Lower leg skin (tissue), 3 donors: ENCODE measurements at regions not wholly inside any gene's neighbourhood (a gene's known extent, or its start where the extent isn't known, plus 50 kb on each side); places are given as distances from the start of the nearest gene placed in this dataset.

Experiments used
- POLR2A ChIP-seq, 2 donors: fragments of 450-650 bp; IDR thresholded peaks; one replicate each; pipeline ENCODE4 v1.6.1; 2016 to 2017; ENCODE audit warnings: antibody characterized with exemption in 2 of 2, mild to moderate bottlenecking in 1 of 2, moderate library complexity in 1 of 2
- TF ChIP-seq, protein P1 (sequence below), 3 donors: fragments of 450-650 bp; IDR thresholded peaks; one replicate each; pipeline ENCODE4 v1.5.1; 2016; ENCODE audit warnings: antibody characterized with exemption in 3 of 3, mild to moderate bottlenecking in 3 of 3, moderate library complexity in 2 of 3

GRCh38 chr15:29903785-29904464, 81.7 kb upstream of the TJP1 start:
- TF ChIP-seq, protein P1, sequence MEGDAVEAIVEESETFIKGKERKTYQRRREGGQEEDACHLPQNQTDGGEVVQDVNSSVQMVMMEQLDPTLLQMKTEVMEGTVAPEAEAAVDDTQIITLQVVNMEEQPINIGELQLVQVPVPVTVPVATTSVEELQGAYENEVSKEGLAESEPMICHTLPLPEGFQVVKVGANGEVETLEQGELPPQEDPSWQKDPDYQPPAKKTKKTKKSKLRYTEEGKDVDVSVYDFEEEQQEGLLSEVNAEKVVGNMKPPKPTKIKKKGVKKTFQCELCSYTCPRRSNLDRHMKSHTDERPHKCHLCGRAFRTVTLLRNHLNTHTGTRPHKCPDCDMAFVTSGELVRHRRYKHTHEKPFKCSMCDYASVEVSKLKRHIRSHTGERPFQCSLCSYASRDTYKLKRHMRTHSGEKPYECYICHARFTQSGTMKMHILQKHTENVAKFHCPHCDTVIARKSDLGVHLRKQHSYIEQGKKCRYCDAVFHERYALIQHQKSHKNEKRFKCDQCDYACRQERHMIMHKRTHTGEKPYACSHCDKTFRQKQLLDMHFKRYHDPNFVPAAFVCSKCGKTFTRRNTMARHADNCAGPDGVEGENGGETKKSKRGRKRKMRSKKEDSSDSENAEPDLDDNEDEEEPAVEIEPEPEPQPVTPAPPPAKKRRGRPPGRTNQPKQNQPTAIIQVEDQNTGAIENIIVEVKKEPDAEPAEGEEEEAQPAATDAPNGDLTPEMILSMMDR (IDR thresholded peaks at IDR 0.05), result no peak
- no peak for TF ChIP-seq POLR2A (IDR thresholded peaks at IDR 0.05)
